Neuronal stem cell (in vitro differentiated cells): ENCODE measurements at regions not wholly inside any gene's neighbourhood (a gene's known extent, or its start where the extent isn't known, plus 50 kb on each side); places are given as distances from the start of the nearest gene placed in this dataset.

Experiments used
- DNase-seq: peaks from one replicate; pipeline ENCODE4 v3.0.0-alpha.2; 2013; ENCODE audit warnings: low spot score
- H2AFZ ChIP-seq: one replicate; pipeline ENCODE4 v1.6.1; 2013; ENCODE audit warnings: mild to moderate bottlenecking, low read length, inconsistent platforms
- H2AK5ac ChIP-seq: 2 replicates; pipeline ENCODE4 v1.6.1; 2013; ENCODE audit warnings: low read depth, mild to moderate bottlenecking, inconsistent platforms, low read length, moderate library complexity, mixed read lengths
- H2BK120ac ChIP-seq: 2 replicates; pipeline ENCODE4 v1.6.1; 2013; ENCODE audit warnings: low read depth, mild to moderate bottlenecking, inconsistent platforms, low read length, moderate library complexity, mixed read lengths
- H2BK12ac ChIP-seq: one replicate; pipeline ENCODE4 v1.6.1; 2013; ENCODE audit warnings: low read length, inconsistent platforms
- H2BK15ac ChIP-seq: 2 replicates; pipeline ENCODE4 v1.6.1; 2013; ENCODE audit warnings: mild to moderate bottlenecking, low read length, inconsistent platforms, mixed read lengths
- H2BK5ac ChIP-seq: one replicate; pipeline ENCODE4 v1.6.1; 2013; ENCODE audit warnings: inconsistent platforms, mild to moderate bottlenecking, low read length, moderate library complexity
- H3K14ac ChIP-seq: one replicate; pipeline ENCODE4 v1.6.1; 2013; ENCODE audit warnings: low read length, inconsistent platforms
- H3K18ac ChIP-seq: 2 replicates; pipeline ENCODE4 v1.6.1; 2013; ENCODE audit warnings: low read length, inconsistent platforms
- H3K23ac ChIP-seq: 2 replicates; pipeline ENCODE4 v1.6.1; 2013; ENCODE audit warnings: low read depth, mild to moderate bottlenecking, mixed read lengths, low read length, inconsistent platforms; ENCODE audit not compliant: poor library complexity
- H3K27ac ChIP-seq: replicated peaks from 3 replicates; pipeline ENCODE4 v1.5.1; 2013; ENCODE audit warnings: low read length, inconsistent platforms
- H3K27me3 ChIP-seq, 3 experiments: 2 replicates each; pipeline ENCODE4 v1.6.1; 2013; ENCODE audit warnings: low read length in 3 of 3, mild to moderate bottlenecking in 2 of 3, inconsistent platforms in 1 of 3, low read depth in 1 of 3, mixed read lengths in 1 of 3, moderate library complexity in 1 of 3; ENCODE audit not compliant: control insufficient read depth in 3 of 3, insufficient read depth in 3 of 3
- H3K36me3 ChIP-seq, 2 donors: replicated peaks in 1 of 2; 2 replicates each; pipeline ENCODE4 v1.6.1; 2013; ENCODE audit warnings: low read length in 2 of 2; ENCODE audit not compliant: control insufficient read depth in 2 of 2, insufficient read depth in 2 of 2
- H3K4ac ChIP-seq: 2 replicates; pipeline ENCODE4 v1.6.1; 2013; ENCODE audit warnings: inconsistent platforms, mild to moderate bottlenecking, low read length, moderate library complexity
- H3K4me1 ChIP-seq, 2 donors: 1 replicate in 1 of 2; 2 replicates in 1 of 2; pipeline ENCODE4 v1.6.1; 2013; ENCODE audit warnings: low read length in 2 of 2, low read depth in 1 of 2; ENCODE audit not compliant: control insufficient read depth in 2 of 2, insufficient read depth in 1 of 2
- H3K4me2 ChIP-seq: one replicate; pipeline ENCODE4 v1.6.1; 2013; ENCODE audit warnings: mild to moderate bottlenecking, low read length, inconsistent platforms; ENCODE audit not compliant: insufficient read depth, poor library complexity, severe bottlenecking
- H3K4me3 ChIP-seq, 2 donors: 2 replicates each; pipeline ENCODE4 v1.5.1; 2013; ENCODE audit warnings: low read length in 2 of 2, mild to moderate bottlenecking in 2 of 2, inconsistent platforms in 1 of 2, moderate library complexity in 1 of 2
- H3K79me1 ChIP-seq: one replicate; pipeline ENCODE4 v1.6.1; 2013; ENCODE audit warnings: low read depth, mild to moderate bottlenecking, inconsistent platforms, low read length, moderate library complexity
- H3K9ac ChIP-seq: one replicate; pipeline ENCODE4 v1.6.1; 2013; ENCODE audit warnings: mild to moderate bottlenecking, low read depth, low read length, inconsistent platforms; ENCODE audit not compliant: poor library complexity
- H3K9me3 ChIP-seq, 2 donors: replicated peaks in 1 of 2; 2 replicates each; pipeline versions ENCODE3 to v1.6.1; 2013; ENCODE audit warnings: low read length in 2 of 2, mild to moderate bottlenecking in 2 of 2, inconsistent platforms in 1 of 2, low read depth in 1 of 2, mixed read lengths in 1 of 2, moderate library complexity in 1 of 2; ENCODE audit not compliant: control insufficient read depth in 2 of 2, insufficient read depth in 1 of 2
- H4K8ac ChIP-seq: one replicate; pipeline ENCODE4 v1.6.1; 2013; ENCODE audit warnings: low read depth, mild to moderate bottlenecking, inconsistent platforms, low read length, moderate library complexity
- H4K91ac ChIP-seq: one replicate; pipeline ENCODE4 v1.6.1; 2013; ENCODE audit warnings: low read length, low read depth, mild to moderate bottlenecking, inconsistent platforms; ENCODE audit not compliant: poor library complexity
- WGBS, 2 donors: extraction: QIAGEN DNeasy Blood & Tissue Kit; methylation state at CpG; one replicate each; pipeline ENCODE4 v1.1.7; 2013; ENCODE audit warnings: missing lambda C conversion rate in 2 of 2, mixed read lengths in 1 of 2; ENCODE audit not compliant: insufficient read length in 2 of 2, insufficient replicate concordance in 1 of 2; ENCODE audit errors: extremely low coverage in 2 of 2; 5-methylcytosine and 5-hydroxymethylcytosine counted together

DNA sequence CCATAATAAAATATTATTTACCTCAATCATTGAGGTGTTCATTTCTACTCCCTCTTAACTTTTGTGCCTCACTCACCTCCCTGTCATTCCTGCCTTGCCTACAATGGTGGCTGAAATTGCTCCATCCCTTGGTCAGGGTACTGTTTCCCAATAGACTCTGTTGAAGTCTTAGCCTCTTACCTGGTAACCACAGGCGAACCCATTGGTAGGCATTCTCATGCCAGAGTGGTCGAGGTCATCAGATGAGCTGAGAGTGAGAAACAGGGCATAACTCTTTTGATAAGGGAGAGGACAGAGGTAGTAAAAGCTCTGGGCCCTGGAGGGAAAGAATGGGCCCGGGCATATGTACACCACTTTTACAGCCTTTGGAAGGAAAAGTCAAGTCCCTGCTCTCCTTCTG, 265.6 kb downstream of the ARRDC4 start:
- H4K8ac ChIP-seq: no peak overlapping the region
- H3K14ac ChIP-seq: no peak overlapping the region

DNA sequence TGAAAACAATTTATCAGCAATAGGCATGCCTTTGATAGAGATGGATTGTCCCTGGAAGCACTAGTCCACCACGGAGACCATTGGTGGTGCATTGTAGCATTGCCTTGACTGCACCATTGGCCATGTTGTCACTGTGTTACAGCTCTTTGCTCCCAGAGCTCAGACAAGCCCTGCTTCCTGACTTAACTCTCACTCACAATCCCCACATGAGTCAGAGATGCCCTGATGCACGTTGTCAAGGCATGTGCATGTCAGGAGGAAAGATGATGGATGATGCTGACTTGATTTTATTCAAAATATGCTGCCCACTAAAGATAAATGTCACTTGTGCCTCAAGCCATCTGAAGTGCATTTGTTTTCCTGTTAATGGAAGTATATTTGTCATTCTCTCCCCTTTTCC, 266.1 kb downstream of the ARRDC4 start:
- Histone ChIP-seq H3K9me3 (no peaks in the 10 kb centered on the region), H3K18ac (no peak overlapping the region), H3K4me1 (no peaks in the 10 kb centered on the region), H2BK5ac (no peak overlapping the region), H3K27me3 (no peaks in the 10 kb centered on the region), H3K23ac (no peak overlapping the region), H3K4me2 (no peak overlapping the region), H2AFZ (no peak overlapping the region), H3K27ac (no peak overlapping the region), H4K8ac (no peak overlapping the region), H3K36me3 (no peaks in the 10 kb centered on the region), H2BK15ac (no peak overlapping the region), H3K9ac (no peak overlapping the region), H4K91ac (no peak overlapping the region), H3K14ac (no peak overlapping the region), H2BK120ac (no peak overlapping the region), H2BK12ac (no peak overlapping the region), H3K4ac (no peak overlapping the region), H2AK5ac (no peak overlapping the region), H3K79me1 (no peaks in the 10 kb centered on the region), H3K4me3 (no peak overlapping the region)
- no CpG with 5 or more reads among the region's 2 CpGs for WGBS, 2 donors
- no peak for DNase-seq

More for the DNA sequence above, 265.6 kb downstream of the ARRDC4 start:
- H3K23ac ChIP-seq: no peak overlapping the region
- H2BK12ac ChIP-seq: no peak overlapping the region
- H3K4me1 ChIP-seq: no peaks in the 10 kb centered on the region
- H3K9me3 ChIP-seq: no peaks in the 10 kb centered on the region
- WGBS, 2 donors: no CpG with 5 or more reads among the region's 3 CpGs
- no peaks in the 10 kb centered on the region for H3K27me3 ChIP-seq
- H2AFZ ChIP-seq: no peak overlapping the region
- H2BK120ac ChIP-seq: no peak overlapping the region
- no peak overlapping the region for H3K9ac ChIP-seq
- no peak overlapping the region for H2BK5ac ChIP-seq
- H3K27ac ChIP-seq: no peak overlapping the region
- no peaks in the 10 kb centered on the region for H3K36me3 ChIP-seq
- H2AK5ac ChIP-seq: no peak overlapping the region
- no peak overlapping the region for H4K91ac ChIP-seq
- no peak overlapping the region for H3K4ac ChIP-seq
- DNase-seq: no peak
- no peak overlapping the region for H3K4me2 ChIP-seq
- no peak overlapping the region for H2BK15ac ChIP-seq
- H3K79me1 ChIP-seq: no peaks in the 10 kb centered on the region
- no peak overlapping the region for H3K4me3 ChIP-seq
- no peak overlapping the region for H3K18ac ChIP-seq

DNA sequence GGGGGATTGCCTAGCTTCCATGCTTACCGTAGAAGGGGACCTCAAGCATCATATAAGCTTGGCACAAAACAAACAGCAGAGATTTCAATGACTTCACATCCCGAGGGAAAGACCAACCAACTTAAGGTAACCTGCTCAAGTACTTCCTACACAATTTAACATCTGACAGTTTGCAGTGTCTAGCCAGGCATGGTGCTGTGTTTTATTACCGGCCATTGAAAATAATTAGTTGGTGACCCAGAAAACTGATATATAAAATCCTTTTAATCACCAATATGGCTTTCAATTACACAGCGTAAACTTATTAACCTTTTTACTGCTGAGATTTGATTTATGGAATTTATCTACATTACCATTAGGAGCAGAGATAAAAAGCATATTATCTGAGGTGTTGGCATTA, 268.3 kb downstream of the ARRDC4 start:
- H2BK12ac ChIP-seq: no peak overlapping the region
- H3K4me2 ChIP-seq: no peak overlapping the region
- no peaks in the 10 kb centered on the region for H3K4me1 ChIP-seq
- WGBS, 2 donors: no CpG with 5 or more reads among the region's 4 CpGs
- no peak overlapping the region for H3K4me3 ChIP-seq
- H2BK120ac ChIP-seq: no peak overlapping the region
- H3K23ac ChIP-seq: no peak overlapping the region
- H3K27ac ChIP-seq: no peak overlapping the region
- no peak overlapping the region for H3K18ac ChIP-seq
- no peak overlapping the region for H2BK5ac ChIP-seq
- no peaks in the 10 kb centered on the region for H3K9me3 ChIP-seq
- H2AK5ac ChIP-seq: no peak overlapping the region
- no peaks in the 10 kb centered on the region for H3K79me1 ChIP-seq
- H2AFZ ChIP-seq: no peak overlapping the region
- H3K14ac ChIP-seq: no peak overlapping the region
- H2BK15ac ChIP-seq: no peak overlapping the region
- no peaks in the 10 kb centered on the region for H3K27me3 ChIP-seq
- H3K9ac ChIP-seq: no peak overlapping the region
- H3K36me3 ChIP-seq: no peaks in the 10 kb centered on the region
- H3K4ac ChIP-seq: no peak overlapping the region
- H4K8ac ChIP-seq: no peak overlapping the region
- no peak for DNase-seq
- no peak overlapping the region for H4K91ac ChIP-seq

DNA sequence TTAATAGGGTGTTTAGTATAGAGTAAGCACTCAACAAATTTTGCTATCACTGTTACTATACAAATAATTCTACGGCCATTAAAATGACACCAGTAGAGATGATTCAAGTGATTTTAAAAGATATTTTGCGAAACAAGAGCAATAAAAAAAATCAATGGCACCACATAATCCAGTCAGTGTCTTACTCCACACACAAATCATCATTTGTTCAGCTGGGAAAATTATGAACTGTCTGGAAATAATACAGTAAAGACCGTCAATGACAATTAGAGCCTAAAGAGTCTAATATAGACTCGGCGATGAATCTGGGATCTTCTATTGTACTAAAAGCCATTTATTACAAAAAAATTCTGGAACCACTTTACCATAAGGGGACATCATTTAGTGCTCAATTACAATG, 270.5 kb downstream of the ARRDC4 start:
- Histone ChIP-seq H3K23ac (no peak overlapping the region), H3K27me3 (no peaks in the 10 kb centered on the region), H3K9ac (no peak overlapping the region), H2BK5ac (no peak overlapping the region), H3K27ac (no peak overlapping the region), H3K4ac (no peak overlapping the region), H3K4me2 (no peak overlapping the region), H2BK15ac (no peak overlapping the region), H3K9me3 (no peaks in the 10 kb centered on the region), H4K8ac (no peak overlapping the region), H2BK120ac (no peak overlapping the region), H3K18ac (no peak overlapping the region), H2AFZ (no peak overlapping the region), H3K36me3 (no peaks in the 10 kb centered on the region), H3K14ac (no peak overlapping the region), H3K4me1 (peaks cover 0 to 1% of the 10 kb centered on the region in 2 donors), H2AK5ac (no peak overlapping the region), H3K79me1 (no peaks in the 10 kb centered on the region), H4K91ac (no peak overlapping the region), H2BK12ac (no peak overlapping the region), H3K4me3 (no peak overlapping the region)
- no peak for DNase-seq
- no CpG with 5 or more reads among the region's 5 CpGs for WGBS, 2 donors
